ENCODE measurements at regions not wholly inside any gene's neighbourhood (a gene's known extent, or its start where the extent isn't known, plus 50 kb on each side); places are given as distances from the start of the nearest gene placed in this dataset.

DNA sequence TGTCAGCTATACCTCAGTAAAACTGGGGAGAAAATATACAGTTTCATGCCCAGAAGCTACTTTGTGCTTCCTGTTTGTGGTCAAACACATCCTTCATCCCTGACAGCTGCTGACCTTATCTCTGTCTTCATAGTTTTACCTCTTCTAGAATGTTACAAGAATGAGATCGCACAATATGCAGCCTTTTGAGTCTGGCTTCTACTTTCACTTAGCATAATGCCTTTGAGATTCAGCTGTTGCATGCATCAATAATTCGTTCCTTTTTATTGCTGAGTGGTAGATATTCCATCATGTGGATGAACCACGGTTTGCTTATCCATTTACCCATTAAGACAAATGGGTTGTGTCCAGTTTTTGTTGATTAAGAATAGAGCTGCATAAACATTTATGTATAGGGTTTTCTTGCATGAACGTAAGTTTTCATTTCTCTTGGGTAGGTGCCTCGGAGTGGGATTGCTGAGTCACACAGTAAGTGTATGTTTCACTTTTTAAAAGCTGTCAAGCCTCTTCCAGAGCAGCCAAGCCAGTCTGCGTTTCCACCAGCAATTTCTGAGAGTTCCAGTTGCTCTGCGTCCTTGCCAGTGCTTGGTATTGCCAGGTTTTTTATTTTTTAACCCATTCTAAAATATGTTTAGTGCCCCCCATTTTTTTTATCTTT is 86.6 kb upstream of the PAX1 start:
- TF ChIP-seq, protein P1, sequence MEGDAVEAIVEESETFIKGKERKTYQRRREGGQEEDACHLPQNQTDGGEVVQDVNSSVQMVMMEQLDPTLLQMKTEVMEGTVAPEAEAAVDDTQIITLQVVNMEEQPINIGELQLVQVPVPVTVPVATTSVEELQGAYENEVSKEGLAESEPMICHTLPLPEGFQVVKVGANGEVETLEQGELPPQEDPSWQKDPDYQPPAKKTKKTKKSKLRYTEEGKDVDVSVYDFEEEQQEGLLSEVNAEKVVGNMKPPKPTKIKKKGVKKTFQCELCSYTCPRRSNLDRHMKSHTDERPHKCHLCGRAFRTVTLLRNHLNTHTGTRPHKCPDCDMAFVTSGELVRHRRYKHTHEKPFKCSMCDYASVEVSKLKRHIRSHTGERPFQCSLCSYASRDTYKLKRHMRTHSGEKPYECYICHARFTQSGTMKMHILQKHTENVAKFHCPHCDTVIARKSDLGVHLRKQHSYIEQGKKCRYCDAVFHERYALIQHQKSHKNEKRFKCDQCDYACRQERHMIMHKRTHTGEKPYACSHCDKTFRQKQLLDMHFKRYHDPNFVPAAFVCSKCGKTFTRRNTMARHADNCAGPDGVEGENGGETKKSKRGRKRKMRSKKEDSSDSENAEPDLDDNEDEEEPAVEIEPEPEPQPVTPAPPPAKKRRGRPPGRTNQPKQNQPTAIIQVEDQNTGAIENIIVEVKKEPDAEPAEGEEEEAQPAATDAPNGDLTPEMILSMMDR (conservative IDR thresholded peaks at IDR 0.05 in 1 of 2, IDR thresholded peaks at IDR 0.05 in 1 of 2; ENCODE audit: low read depth in 1 of 2, low read length in 2 of 2): no peak
- no peak for TF ChIP-seq EZH2 (IDR thresholded peaks at IDR 0.05; ENCODE audit: low read length, missing control alignments)
